ENCODE measurements at regions not wholly inside any gene's neighbourhood (a gene's known extent, or its start where the extent isn't known, plus 50 kb on each side); places are given as distances from the start of the nearest gene placed in this dataset.

DNA sequence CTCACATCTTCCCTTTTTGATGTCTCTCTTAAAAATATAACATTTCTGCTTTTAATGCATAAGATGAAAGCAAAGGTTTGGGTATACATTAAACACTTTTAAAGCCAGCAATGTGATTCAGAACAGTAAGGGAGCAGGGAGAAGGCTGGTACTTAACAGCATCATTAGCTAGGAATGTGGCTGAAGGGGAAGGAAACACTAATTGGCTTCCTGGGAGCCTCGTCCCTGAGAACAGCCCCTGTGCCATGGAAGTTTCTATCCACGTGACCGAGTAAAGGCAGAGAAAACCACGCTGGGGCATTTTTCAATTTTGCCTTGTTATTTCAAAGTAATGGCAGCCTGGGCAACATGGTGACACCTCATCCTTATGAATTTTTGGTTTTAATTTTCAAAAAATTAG, 109.2 kb upstream of the GPC1 start:
- TF ChIP-seq, protein P1, sequence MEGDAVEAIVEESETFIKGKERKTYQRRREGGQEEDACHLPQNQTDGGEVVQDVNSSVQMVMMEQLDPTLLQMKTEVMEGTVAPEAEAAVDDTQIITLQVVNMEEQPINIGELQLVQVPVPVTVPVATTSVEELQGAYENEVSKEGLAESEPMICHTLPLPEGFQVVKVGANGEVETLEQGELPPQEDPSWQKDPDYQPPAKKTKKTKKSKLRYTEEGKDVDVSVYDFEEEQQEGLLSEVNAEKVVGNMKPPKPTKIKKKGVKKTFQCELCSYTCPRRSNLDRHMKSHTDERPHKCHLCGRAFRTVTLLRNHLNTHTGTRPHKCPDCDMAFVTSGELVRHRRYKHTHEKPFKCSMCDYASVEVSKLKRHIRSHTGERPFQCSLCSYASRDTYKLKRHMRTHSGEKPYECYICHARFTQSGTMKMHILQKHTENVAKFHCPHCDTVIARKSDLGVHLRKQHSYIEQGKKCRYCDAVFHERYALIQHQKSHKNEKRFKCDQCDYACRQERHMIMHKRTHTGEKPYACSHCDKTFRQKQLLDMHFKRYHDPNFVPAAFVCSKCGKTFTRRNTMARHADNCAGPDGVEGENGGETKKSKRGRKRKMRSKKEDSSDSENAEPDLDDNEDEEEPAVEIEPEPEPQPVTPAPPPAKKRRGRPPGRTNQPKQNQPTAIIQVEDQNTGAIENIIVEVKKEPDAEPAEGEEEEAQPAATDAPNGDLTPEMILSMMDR (IDR thresholded peaks at IDR 0.05): no peak
- no peak for TF ChIP-seq POLR2A (IDR thresholded peaks at IDR 0.05)
- no peak for TF ChIP-seq EP300 (IDR thresholded peaks at IDR 0.05)
